Body of pancreas (tissue), 4 donors: ENCODE measurements at regions not wholly inside any gene's neighbourhood (a gene's known extent, or its start where the extent isn't known, plus 50 kb on each side); places are given as distances from the start of the nearest gene placed in this dataset.

ENCODE experiments used
- ATAC-seq: fragments of 150-250 bp; one replicate; pipeline ENCODE4 v1.9.1; 2016
- DNase-seq, 4 donors: peaks; one replicate each; pipeline ENCODE4 v3.0.0-alpha.2; 2019
- H3K27ac ChIP-seq, 4 donors: fragments of 200-600 bp; sonication (generic); 1 replicate in 3 of 4; 2 replicates in 1 of 4; pipeline versions ENCODE4 v1.5.1 to v1.6.1; 2016 to 2019; ENCODE audit warnings: mild to moderate bottlenecking in 1 of 4, mixed read lengths in 1 of 4, moderate library complexity in 1 of 4
- H3K27me3 ChIP-seq, 2 donors: fragments of 200-600 bp; sonication (generic); one replicate each; pipeline ENCODE4 v1.6.0; 2016; ENCODE audit warnings: mild to moderate bottlenecking in 1 of 2
- H3K36me3 ChIP-seq, 2 donors: fragments of 200-600 bp; sonication (generic); replicated peaks in 1 of 2; 2 replicates each; pipeline ENCODE4 v1.5.1; 2016; ENCODE audit warnings: low read depth in 2 of 2; ENCODE audit not compliant: insufficient read depth in 1 of 2
- H3K4me1 ChIP-seq: fragments of 200-600 bp; sonication (generic); one replicate; pipeline ENCODE4 v1.6.0; 2016
- H3K4me3 ChIP-seq, 2 donors: fragments of 200-600 bp; sonication (generic); 1 replicate in 1 of 2; 2 replicates in 1 of 2; pipeline ENCODE4 v1.5.1; 2016 to 2019
- H3K9me3 ChIP-seq, 3 donors: fragments of 200-600 bp; sonication (generic); 1 replicate in 2 of 3; 2 replicates in 1 of 3; pipeline ENCODE4 v1.5.1; 2016
- CTCF ChIP-seq, 7 experiments: fragments of 450-650 bp in 4 of 7; fragments of 200-600 bp in 3 of 7; sonication (generic) in 3 of 7; IDR thresholded peaks; one replicate each; pipeline ENCODE4 v1.5.1; 2016 to 2019; ENCODE audit warnings: antibody characterized with exemption in 7 of 7
- POLR2A ChIP-seq, 3 donors: fragments of 450-650 bp; IDR thresholded peaks; one replicate each; pipeline ENCODE4 v1.6.1; 2016; ENCODE audit warnings: antibody characterized with exemption in 3 of 3, mild to moderate bottlenecking in 2 of 3
- WGBS, 2 donors: methylation state at CpG; one replicate each; pipeline ENCODE4 v1.1.5; 2017; 5-methylcytosine and 5-hydroxymethylcytosine counted together
- intact Hi-C: fragments of 100-400 bp; cut with DNase I; formaldehyde crosslinking; loops from one replicate; pipeline ENCODE4 v1.15.1; 2023

DNA sequence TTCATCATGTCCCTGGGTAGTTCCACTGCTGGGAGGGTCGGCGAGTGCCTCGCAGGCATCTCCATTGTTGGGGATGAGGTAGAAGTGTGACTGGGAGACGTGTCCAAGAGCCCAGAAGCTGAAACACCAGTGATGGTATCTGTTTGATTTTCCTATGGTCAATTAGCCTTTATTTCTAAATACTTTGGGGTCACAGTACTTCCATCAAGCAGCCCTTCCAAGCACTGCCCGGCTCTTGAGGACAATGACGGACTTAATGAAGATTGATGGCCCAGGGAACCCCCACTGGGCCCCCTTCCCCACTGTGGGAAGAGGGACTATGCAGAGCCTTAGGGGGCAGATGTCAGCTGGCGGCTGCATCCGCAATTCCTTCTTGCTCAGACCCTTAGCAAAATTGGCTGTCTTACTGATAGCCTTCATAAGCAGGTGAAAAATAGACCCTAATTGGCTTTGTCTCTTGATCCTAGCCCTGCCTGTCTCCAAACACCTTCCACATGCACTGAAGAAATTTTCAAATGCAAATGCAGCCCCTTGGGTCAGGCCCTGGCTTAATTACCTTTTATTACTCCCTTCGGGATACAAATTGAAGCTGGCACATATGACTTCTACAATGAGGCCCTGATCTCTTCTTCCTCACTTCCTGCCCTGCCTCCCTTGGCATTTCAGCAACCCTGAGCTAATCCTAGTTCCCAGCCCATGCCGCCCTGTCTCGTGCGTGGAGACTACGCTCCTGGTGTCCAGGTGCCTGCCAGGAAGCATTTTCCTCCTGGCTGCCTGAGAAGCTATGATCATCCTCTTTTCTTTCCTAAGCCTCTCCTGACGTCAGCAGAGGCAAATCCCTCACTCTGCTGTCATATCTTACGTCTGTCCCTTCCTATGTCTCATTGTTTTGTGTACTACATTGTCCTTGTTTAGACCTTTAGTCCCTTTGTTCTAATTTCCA, 124.5 kb upstream of the GDF10 start:
- Histone ChIP-seq H3K9me3 (no peaks in the 10 kb centered on the region), H3K4me3 (no peak overlapping the region), H3K27me3 (no peaks in the 10 kb centered on the region), H3K4me1 (no peaks in the 10 kb centered on the region), H3K27ac (no peak overlapping the region), H3K36me3 (no peaks in the 10 kb centered on the region)
- TF ChIP-seq POLR2A (IDR thresholded peaks at IDR 0.05) (no peak), CTCF (IDR thresholded peaks at IDR 0.05) (no peak)
- ATAC-seq: no peak
- intact Hi-C loops: no loop called here
- WGBS, 2 donors: 72 to 73% methylated on average over 14 to 15 of the region's 15 CpGs
- no peak for DNase-seq

GRCh38 chr10:47176206-47176902, 123.6 kb upstream of the GDF10 start:
- intact Hi-C loops: no loop called here

DNA sequence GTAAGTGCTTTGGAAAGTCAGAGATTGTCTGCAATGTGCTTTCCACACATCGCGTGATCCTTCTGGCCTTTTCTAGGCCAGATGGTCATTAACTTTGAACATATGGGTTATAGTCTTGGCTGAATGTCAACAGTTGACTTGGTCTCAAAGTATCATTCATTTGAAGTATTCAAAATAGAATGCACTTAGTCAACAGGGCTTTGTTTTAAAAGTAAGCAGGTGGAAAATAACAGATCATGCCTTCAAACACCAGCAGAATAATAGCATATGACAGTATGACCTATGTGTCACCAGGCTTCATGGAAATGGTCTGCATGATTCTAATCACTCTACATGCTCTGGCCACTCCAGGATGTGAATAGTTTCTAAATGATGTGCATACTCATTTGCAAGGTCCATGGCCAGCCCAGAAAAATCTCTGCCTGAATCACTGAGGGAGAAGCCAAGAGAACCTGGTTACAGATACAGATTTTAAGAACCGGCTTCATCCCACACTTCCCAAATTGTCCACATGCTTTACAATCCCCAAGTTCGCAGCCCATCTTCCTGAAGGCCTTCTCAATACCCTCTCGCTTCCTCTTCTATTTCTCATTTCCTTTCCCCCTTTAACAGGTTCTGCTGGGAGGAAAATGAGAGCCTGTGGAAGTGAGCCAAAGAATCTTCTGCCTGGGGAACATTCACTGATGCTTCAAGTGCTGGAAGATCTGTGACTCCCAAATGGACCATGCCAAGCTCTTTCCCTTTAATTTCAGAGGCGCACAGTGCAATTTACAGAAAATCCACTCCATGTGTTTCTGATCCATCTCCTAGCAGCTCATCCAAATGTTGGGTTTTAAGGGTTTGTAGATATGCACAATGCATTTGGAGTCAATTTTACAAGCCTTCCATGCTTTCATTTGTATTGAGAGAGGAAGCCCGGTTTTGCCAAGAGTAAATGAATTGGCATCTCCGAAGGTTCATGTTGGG, 122.8 kb upstream of the GDF10 start:
- Histone ChIP-seq H3K4me3 (no peak overlapping the region), H3K4me1 (peaks cover 1% of the 10 kb centered on the region), H3K27me3 (no peaks in the 10 kb centered on the region), H3K36me3 (no peaks in the 10 kb centered on the region), H3K27ac (no peak overlapping the region), H3K9me3 (no peaks in the 10 kb centered on the region)
- no peak for DNase-seq
- WGBS, 2 donors: 83 to 87% methylated on average over 8 of the region's 8 CpGs
- intact Hi-C loops: no loop called here
- no peak for ATAC-seq
- TF ChIP-seq CTCF (IDR thresholded peaks at IDR 0.05) (no peak), POLR2A (IDR thresholded peaks at IDR 0.05) (no peak)

More at GRCh38 chr10:47176206-47176902, 123.6 kb upstream of the GDF10 start:
- ATAC-seq (no peak), DNase-seq (no peak)
- Histone ChIP-seq H3K27ac (no peak overlapping the region), H3K9me3 (no peaks in the 10 kb centered on the region), H3K27me3 (no peaks in the 10 kb centered on the region), H3K4me1 (no peaks in the 10 kb centered on the region), H3K4me3 (no peak overlapping the region), H3K36me3 (no peaks in the 10 kb centered on the region)
- no peak for TF ChIP-seq POLR2A (IDR thresholded peaks at IDR 0.05)
- TF ChIP-seq CTCF (IDR thresholded peaks at IDR 0.05): no peak
- 66 to 81% methylated on average over 12 of the region's 12 CpGs for WGBS, 2 donors

DNA sequence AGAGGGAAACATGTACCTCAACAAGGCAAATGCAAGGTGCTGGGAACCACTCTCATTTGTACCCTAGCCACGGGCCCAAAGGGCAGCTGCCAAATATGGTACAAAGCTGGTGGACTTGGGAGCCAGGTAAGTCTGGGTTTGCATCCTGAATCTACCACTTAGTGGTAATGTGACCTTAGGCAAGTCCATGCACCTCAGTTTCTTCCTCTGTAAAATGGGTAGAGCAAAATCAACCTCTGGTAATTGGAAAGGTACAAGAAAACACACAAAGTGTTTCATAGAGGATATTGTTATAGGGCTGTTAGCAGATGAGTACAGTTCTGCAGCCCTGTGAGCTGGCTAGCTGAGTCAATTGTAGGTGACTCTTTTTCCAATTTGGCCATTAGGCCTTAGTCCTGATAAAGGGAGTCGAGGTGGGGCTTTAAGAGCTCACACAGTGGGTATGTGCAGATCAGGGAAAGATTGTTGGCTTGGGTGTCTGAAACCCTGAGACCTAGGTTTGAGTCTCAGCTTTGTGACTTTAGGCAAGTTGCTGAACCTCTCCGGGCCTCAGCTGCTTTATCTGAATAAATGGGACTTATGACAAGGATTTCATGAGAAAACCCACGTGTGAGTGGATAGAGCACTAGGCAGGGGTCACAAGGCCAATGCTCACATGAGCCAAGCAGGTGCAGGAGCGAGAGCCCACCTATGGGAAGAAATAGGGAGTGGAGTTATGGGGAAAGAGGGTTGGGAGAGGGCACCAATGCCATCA, 121.3 kb upstream of the GDF10 start:
- Histone ChIP-seq H3K4me3 (no peak overlapping the region), H3K27ac (no peak overlapping the region), H3K9me3 (no peaks in the 10 kb centered on the region), H3K36me3 (no peaks in the 10 kb centered on the region), H3K27me3 (no peaks in the 10 kb centered on the region), H3K4me1 (peaks cover 17% of the 10 kb centered on the region)
- DNase-seq (no peak), ATAC-seq (no peak)
- TF ChIP-seq CTCF (IDR thresholded peaks at IDR 0.05) (no peak), POLR2A (IDR thresholded peaks at IDR 0.05) (no peak)
- intact Hi-C loops: no loop called here
- WGBS, 2 donors: 72 to 85% methylated on average over 5 of the region's 5 CpGs
